ENCODE measurements at regions not wholly inside any gene's neighbourhood (a gene's known extent, or its start where the extent isn't known, plus 50 kb on each side); places are given as distances from the start of the nearest gene placed in this dataset.

GRCh38 chr4:163818673-163819072, 324.2 kb downstream of the TMA16 start:
- TF ChIP-seq POLR2A (IDR thresholded peaks at IDR 0.05), result no peak
- TF ChIP-seq CTCF (IDR thresholded peaks at IDR 0.05), result no peak
- TF ChIP-seq POLR2AphosphoS5 (IDR thresholded peaks at IDR 0.05), result no peak

Data from stomach (tissue), 4 donors.